Activated naive CD4-positive, alpha-beta T cell treated with anti-CD3 and anti-CD28 coated beads, Interleukin-2, amount 50 U/mL, for 72 hours (primary cell): ENCODE measurements at regions not wholly inside any gene's neighbourhood (a gene's known extent, or its start where the extent isn't known, plus 50 kb on each side); places are given as distances from the start of the nearest gene placed in this dataset.

Source experiments
- ATAC-seq, 2 donors: fragments of 150-1000 bp; cut with Tn5 transposase; 2 replicates each; pipeline ENCODE4 v1.10.0; 2021; ENCODE audit warnings: mild to moderate bottlenecking in 2 of 2, moderate library complexity in 2 of 2
- DNase-seq, 2 donors: peaks; one replicate each; pipeline ENCODE4 v3.0.0; 2021 to 2022; ENCODE audit warnings: low spot score in 2 of 2
- H3K27ac Mint-ChIP-seq, 2 donors: one replicate each; pipeline ENCODE4 v1.8.0; 2022; ENCODE audit warnings: mild to moderate bottlenecking in 2 of 2, mixed read lengths in 2 of 2
- H3K36me3 Mint-ChIP-seq, 2 donors: one replicate each; pipeline ENCODE4 v1.8.0; 2022; ENCODE audit warnings: mixed read lengths in 2 of 2
- H3K9me3 Mint-ChIP-seq, 2 donors: one replicate each; pipeline ENCODE4 v1.8.0; 2022; ENCODE audit warnings: mixed read lengths in 2 of 2

GRCh38 chr11:114758627-114759026, 80.3 kb downstream of the NXPE2 start:
- Mint-ChIP-seq H3K36me3 (no peaks in the 10 kb centered on the region), H3K9me3 (no peaks in the 10 kb centered on the region), H3K27ac (no peak overlapping the region)
- DNase-seq: no peak
- no peak for ATAC-seq

GRCh38 chr11:114762408-114762807, 84.1 kb downstream of the NXPE2 start:
- DNase-seq (peak in 1 of 2 donors; percentile 20), ATAC-seq (no peak)
- no peaks in the 10 kb centered on the region for H3K36me3 Mint-ChIP-seq
- no peak overlapping the region for H3K27ac Mint-ChIP-seq
- H3K9me3 Mint-ChIP-seq: no peaks in the 10 kb centered on the region

GRCh38 chr11:114764563-114764962, 86.2 kb downstream of the NXPE2 start:
- no peak for ATAC-seq
- Mint-ChIP-seq H3K9me3 (no peaks in the 10 kb centered on the region), H3K27ac (no peak overlapping the region), H3K36me3 (no peaks in the 10 kb centered on the region)
- DNase-seq: no peak

DNA sequence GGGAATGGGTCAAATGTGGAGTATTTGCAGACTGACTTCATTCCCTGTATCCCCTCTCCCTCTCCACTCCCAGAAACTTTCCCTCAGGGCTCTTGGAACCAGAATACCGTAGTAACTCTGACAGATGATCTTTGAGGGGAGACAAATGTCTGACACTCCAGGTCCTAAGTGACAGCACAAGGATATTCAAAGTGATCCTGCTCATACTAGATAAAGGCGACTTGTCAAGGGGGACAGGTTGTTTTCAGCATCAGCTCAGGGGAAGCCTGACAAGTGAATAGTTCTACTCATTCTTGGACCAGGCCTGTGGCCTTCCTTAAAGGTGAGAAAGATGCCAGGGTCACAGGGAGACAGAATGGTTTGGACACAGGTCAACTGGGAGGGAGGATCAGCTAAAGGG, 92.8 kb downstream of the NXPE2 start:
- H3K9me3 Mint-ChIP-seq: no peaks in the 10 kb centered on the region
- H3K27ac Mint-ChIP-seq: no peak overlapping the region
- no peaks in the 10 kb centered on the region for H3K36me3 Mint-ChIP-seq
- ATAC-seq (no peak), DNase-seq (no peak)

DNA sequence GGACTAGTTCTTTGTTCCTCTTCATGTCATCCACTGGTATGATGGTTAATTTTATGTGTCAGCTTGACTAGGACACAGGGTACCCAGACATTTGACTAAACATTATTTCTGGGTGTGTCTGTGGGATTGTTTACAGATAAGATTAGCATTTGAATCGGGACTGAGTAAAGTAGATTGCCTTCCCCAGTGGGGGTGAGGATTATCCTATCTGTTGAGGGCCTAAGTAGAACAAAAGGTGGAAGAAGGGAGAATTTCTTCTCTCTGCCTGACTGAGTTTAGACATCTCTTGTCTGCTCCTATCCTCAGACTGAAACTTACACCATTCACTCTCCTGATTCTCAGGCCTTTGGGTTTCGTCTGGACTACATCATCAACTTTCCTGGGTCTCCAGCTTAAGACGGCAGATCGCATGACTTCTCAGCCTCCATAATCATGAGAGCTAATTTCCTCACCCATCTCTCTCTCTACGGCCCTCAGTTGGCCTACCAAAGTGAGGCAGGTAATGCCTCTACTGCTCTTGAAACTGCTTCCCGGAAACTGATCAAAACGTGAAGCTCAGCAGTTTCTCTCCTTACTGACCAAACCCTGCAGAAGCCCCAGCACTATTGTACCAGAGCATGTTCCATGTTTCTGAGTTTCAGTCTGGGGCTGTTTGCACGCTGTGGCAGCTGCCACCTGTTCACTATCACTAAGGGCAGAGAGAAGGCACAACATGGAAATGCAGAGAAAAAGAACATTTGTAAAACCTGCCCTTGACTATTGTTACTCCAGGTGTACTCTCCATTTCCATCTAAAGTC, 95.4 kb downstream of the NXPE2 start:
- ATAC-seq: no peak
- no peaks in the 10 kb centered on the region for H3K9me3 Mint-ChIP-seq
- no peak overlapping the region for H3K27ac Mint-ChIP-seq

GRCh38 chr11:114774599-114775361, 96.5 kb downstream of the NXPE2 start:
- Mint-ChIP-seq H3K36me3 (no peaks in the 10 kb centered on the region), H3K27ac (no peak overlapping the region), H3K9me3 (no peaks in the 10 kb centered on the region)
- DNase-seq: peak in 1 of 2 donors; percentile 45
- ATAC-seq: peak in 1 of 2 donors; percentile 68

More for the DNA sequence above, 95.4 kb downstream of the NXPE2 start:
- no peaks in the 10 kb centered on the region for H3K36me3 Mint-ChIP-seq
- no peak for DNase-seq

DNA sequence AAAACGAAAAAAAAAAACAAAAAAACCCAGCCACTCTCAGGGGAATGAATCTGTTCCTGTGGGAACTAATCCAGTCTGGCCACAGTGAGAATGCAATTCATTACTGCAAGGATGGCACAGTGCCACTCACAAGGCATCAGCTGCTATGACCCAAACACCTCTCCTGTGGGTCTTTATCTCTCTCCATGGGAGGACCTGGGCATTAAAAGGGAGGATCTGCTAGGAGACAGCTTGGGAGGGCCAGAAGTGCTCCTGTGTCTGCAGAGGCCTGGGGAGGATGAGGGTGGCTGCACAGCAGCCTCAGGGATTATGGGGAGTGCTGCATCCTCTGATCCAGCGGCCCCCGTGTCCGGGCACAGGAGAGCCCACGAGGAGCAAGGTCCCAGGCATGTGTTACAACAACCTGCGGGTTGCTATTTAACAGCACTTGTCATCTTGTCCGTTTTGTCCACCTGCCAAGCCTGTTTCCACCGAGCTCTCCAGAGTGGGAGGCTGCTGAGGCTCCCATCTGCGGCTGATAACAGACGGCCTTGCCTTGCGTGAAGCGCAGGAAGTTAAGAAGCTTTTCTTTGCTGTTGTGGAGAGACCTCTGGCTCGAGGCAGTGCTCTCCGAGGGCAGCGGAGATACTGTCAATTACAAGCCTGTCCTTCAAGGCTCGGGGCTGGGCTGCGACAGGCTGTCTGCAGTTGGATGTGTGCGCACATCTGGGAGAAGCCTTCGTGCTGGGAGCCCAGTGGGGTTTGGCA, 97.7 kb downstream of the NXPE2 start:
- Mint-ChIP-seq H3K36me3 (no peaks in the 10 kb centered on the region), H3K9me3 (no peaks in the 10 kb centered on the region), H3K27ac (no peak overlapping the region)
- DNase-seq (no peak), ATAC-seq (no peak)

GRCh38 chr11:114776956-114777355, 98.6 kb downstream of the NXPE2 start:
- peak in 1 of 2 donors; percentile 35 for ATAC-seq
- Mint-ChIP-seq H3K9me3 (no peaks in the 10 kb centered on the region), H3K27ac (no peak overlapping the region), H3K36me3 (no peaks in the 10 kb centered on the region)
- no peak for DNase-seq

- H3K27ac Mint-ChIP-seq: no peak overlapping the region
- H3K9me3 Mint-ChIP-seq: no peaks in the 10 kb centered on the region
- no peaks in the 10 kb centered on the region for H3K36me3 Mint-ChIP-seq
- DNase-seq: no peak
- no peak for ATAC-seq
Measured at GRCh38 chr11:114779189-114779588, 100.9 kb downstream of the NXPE2 start.

GRCh38 chr11:114782650-114783310, 104.5 kb downstream of the NXPE2 start:
- Mint-ChIP-seq H3K36me3 (no peaks in the 10 kb centered on the region), H3K27ac (no peak overlapping the region), H3K9me3 (no peaks in the 10 kb centered on the region)
- no peak for DNase-seq
- ATAC-seq: no peak

DNA sequence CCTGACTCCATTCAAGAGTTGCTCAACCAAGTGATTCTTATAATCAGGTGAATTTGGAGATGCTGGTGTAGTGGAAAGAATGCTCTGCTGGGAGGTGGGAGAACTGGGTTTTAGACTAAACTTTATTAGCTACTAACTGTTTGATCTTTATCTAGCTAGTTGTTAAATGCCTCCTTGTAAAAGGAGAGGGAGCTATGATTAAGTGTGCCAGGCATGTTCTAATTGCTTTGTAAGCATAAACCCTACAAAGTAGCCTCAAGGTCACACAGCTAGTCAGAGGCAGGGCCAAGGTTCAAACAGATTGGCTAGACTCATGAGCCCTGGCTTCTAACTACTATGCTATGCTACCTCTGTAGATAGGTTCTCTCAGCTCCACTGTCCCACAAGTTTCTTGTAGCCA, 105.5 kb downstream of the NXPE2 start:
- DNase-seq (no peak), ATAC-seq (no peak)
- no peaks in the 10 kb centered on the region for H3K36me3 Mint-ChIP-seq
- no peaks in the 10 kb centered on the region for H3K9me3 Mint-ChIP-seq
- H3K27ac Mint-ChIP-seq: no peak overlapping the region

DNA sequence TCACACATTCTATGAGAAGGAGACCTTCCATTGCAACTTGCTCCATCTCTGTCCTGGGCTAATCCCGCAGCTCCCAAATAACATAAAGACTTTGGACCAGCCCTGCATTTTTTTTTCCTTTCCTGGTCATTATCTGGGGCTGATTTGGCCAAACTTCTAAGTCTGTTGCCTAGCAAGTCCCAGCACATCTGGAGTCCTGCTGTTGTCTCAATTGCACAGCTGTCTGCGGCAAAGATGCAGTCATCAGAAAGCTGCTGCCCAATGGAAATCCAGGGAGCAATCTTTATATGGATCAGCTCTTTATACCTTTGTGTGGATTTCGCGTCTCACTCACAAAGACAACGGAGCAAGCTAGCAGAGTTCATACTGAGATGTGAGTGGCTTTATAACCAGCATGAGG, 105.9 kb downstream of the NXPE2 start:
- H3K27ac Mint-ChIP-seq: no peak overlapping the region
- DNase-seq (no peak), ATAC-seq (no peak)
- H3K36me3 Mint-ChIP-seq: no peaks in the 10 kb centered on the region
- no peaks in the 10 kb centered on the region for H3K9me3 Mint-ChIP-seq

- no peaks in the 10 kb centered on the region for H3K9me3 Mint-ChIP-seq
- no peak overlapping the region for H3K27ac Mint-ChIP-seq
- DNase-seq: no peak
- ATAC-seq: no peak
- H3K36me3 Mint-ChIP-seq: no peaks in the 10 kb centered on the region
Measured at GRCh38 chr11:114784891-114785290, 106.6 kb downstream of the NXPE2 start.

DNA sequence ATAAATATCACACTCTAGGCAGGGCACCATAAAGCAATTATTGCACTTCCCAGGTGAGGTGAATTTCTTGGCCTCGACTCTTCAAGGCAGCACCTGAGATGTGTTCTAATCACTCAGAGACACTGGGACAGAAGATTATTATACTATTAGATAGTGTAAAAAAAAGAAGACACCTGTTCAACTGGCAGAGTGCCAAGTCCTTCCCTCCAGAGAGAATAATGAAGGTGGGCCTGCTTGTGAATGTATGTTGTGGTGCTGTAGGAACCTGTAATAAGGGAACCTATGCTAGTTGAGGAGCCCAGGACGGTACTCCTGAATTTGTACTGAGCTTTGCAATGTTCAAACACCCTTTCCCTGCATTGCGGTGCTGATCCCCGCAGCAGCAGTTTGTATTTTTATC, 107.5 kb downstream of the NXPE2 start:
- no peak overlapping the region for H3K27ac Mint-ChIP-seq
- DNase-seq (no peak), ATAC-seq (no peak)
- no peaks in the 10 kb centered on the region for H3K9me3 Mint-ChIP-seq
- no peaks in the 10 kb centered on the region for H3K36me3 Mint-ChIP-seq

- H3K27ac Mint-ChIP-seq: no peak overlapping the region
- peaks cover 0 to 4% of the 10 kb centered on the region in 2 donors for H3K9me3 Mint-ChIP-seq
- H3K36me3 Mint-ChIP-seq: no peaks in the 10 kb centered on the region
Measured at GRCh38 chr11:114787126-114787525, 108.8 kb downstream of the NXPE2 start.

GRCh38 chr11:114790910-114791309, 112.6 kb downstream of the NXPE2 start:
- no peak for ATAC-seq
- H3K36me3 Mint-ChIP-seq: no peaks in the 10 kb centered on the region
- DNase-seq: no peak
- H3K9me3 Mint-ChIP-seq: peaks cover 0 to 4% of the 10 kb centered on the region in 2 donors
- H3K27ac Mint-ChIP-seq: no peak overlapping the region

More at GRCh38 chr11:114787126-114787525, 108.8 kb downstream of the NXPE2 start:
- DNase-seq (no peak), ATAC-seq (no peak)
